GM12872 (cell line): ENCODE measurements at regions not wholly inside any gene's neighbourhood (a gene's known extent, or its start where the extent isn't known, plus 50 kb on each side); places are given as distances from the start of the nearest gene placed in this dataset.

Experiments used
- CTCF ChIP-seq: IDR thresholded peaks from 3 replicates; pipeline ENCODE4 v1.5.1; 2011; ENCODE audit warnings: low read depth, mild to moderate bottlenecking, low read length, moderate library complexity; ENCODE audit not compliant: insufficient read depth

GRCh38 chr5:61724102-61724501, 392.0 kb downstream of the ZSWIM6 start:
- TF ChIP-seq CTCF = no peak

GRCh38 chr5:61728287-61728686, 396.2 kb downstream of the ZSWIM6 start:
- TF ChIP-seq CTCF = no peak

- TF ChIP-seq CTCF = no peak
Observed at GRCh38 chr5:61730866-61731265, 398.8 kb downstream of the ZSWIM6 start.

- no peak for TF ChIP-seq CTCF
Observed at GRCh38 chr5:61731267-61731945, 399.3 kb downstream of the ZSWIM6 start.

- no peak for TF ChIP-seq CTCF
Observed at GRCh38 chr5:61731946-61732314, 399.9 kb downstream of the ZSWIM6 start.

GRCh38 chr5:61732369-61732768, 400.3 kb downstream of the ZSWIM6 start:
- TF ChIP-seq CTCF = no peak

- TF ChIP-seq CTCF = no peak
Observed at GRCh38 chr5:61732796-61733195, 400.7 kb downstream of the ZSWIM6 start.
